ENCODE measurements at regions not wholly inside any gene's neighbourhood (a gene's known extent, or its start where the extent isn't known, plus 50 kb on each side); places are given as distances from the start of the nearest gene placed in this dataset.

- TF ChIP-seq, protein P1, sequence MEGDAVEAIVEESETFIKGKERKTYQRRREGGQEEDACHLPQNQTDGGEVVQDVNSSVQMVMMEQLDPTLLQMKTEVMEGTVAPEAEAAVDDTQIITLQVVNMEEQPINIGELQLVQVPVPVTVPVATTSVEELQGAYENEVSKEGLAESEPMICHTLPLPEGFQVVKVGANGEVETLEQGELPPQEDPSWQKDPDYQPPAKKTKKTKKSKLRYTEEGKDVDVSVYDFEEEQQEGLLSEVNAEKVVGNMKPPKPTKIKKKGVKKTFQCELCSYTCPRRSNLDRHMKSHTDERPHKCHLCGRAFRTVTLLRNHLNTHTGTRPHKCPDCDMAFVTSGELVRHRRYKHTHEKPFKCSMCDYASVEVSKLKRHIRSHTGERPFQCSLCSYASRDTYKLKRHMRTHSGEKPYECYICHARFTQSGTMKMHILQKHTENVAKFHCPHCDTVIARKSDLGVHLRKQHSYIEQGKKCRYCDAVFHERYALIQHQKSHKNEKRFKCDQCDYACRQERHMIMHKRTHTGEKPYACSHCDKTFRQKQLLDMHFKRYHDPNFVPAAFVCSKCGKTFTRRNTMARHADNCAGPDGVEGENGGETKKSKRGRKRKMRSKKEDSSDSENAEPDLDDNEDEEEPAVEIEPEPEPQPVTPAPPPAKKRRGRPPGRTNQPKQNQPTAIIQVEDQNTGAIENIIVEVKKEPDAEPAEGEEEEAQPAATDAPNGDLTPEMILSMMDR (IDR thresholded peaks at IDR 0.05; ENCODE audit: low read depth, low read length, missing control alignments) = no peak
These were observed 915.1 kb upstream of the MAP3K7 start for GRCh38 chr6:91501930-91502329.

GRCh38 chr6:91500689-91501303 is 913.9 kb upstream of the MAP3K7 start:
- TF ChIP-seq, protein P1 (IDR thresholded peaks at IDR 0.05; ENCODE audit: low read depth, low read length, missing control alignments) = no peak
- no peak overlapping the region for H3K4me3 ChIP-seq (ENCODE audit: low read depth, low read length)
- DNase-seq (ENCODE audit: low read depth) = no peak

More at GRCh38 chr6:91501930-91502329, 915.1 kb upstream of the MAP3K7 start:
- DNase-seq (ENCODE audit: low read depth) = no peak
- no peak overlapping the region for H3K4me3 ChIP-seq (ENCODE audit: low read depth, low read length)

DNA sequence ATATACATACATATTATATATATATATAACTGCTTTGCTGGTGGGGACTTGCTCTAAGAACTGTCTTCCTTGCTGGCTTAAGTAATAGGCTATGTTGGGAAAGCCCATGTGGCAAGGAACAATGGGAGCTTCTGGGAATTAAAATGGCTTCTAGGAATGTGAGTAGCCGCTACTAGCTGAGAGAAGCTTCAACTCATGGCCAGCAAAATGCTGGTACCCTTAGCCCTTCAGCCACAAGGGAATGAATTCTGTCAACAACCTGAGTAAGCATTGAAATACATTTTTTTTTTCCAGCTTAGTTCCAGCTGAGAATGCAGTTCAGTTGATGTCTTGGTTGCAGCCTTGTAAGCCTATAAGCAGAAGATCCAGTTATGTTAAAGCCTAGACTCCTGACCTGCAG is 911.7 kb upstream of the MAP3K7 start:
- TF ChIP-seq, protein P1 (IDR thresholded peaks at IDR 0.05; ENCODE audit: low read depth, low read length, missing control alignments) = no peak
- no peak overlapping the region for H3K4me3 ChIP-seq (ENCODE audit: low read depth, low read length)
- no peak for DNase-seq (ENCODE audit: low read depth)

- H3K4me3 ChIP-seq (ENCODE audit: low read depth, low read length) = no peak overlapping the region
- TF ChIP-seq, protein P1 (IDR thresholded peaks at IDR 0.05; ENCODE audit: low read depth, low read length, missing control alignments) = no peak
- DNase-seq (ENCODE audit: low read depth) = no peak
These were observed 910.9 kb upstream of the MAP3K7 start for GRCh38 chr6:91497770-91498169.

- no peak overlapping the region for H3K4me3 ChIP-seq (ENCODE audit: low read depth, low read length)
- TF ChIP-seq, protein P1 (IDR thresholded peaks at IDR 0.05; ENCODE audit: low read depth, low read length, missing control alignments) = no peak
- DNase-seq (ENCODE audit: low read depth) = no peak
These were observed 903.9 kb upstream of the MAP3K7 start for GRCh38 chr6:91490671-91491301.

- TF ChIP-seq, protein P1 (IDR thresholded peaks at IDR 0.05; ENCODE audit: low read depth, low read length, missing control alignments) = no peak
- DNase-seq (ENCODE audit: low read depth) = no peak
These were observed 901.0 kb upstream of the MAP3K7 start for GRCh38 chr6:91487696-91488392.

More at GRCh38 chr6:91487696-91488392, 901.0 kb upstream of the MAP3K7 start:
- no peak overlapping the region for H3K4me3 ChIP-seq (ENCODE audit: low read depth, low read length)
